OCI-LY7 (cell line): ENCODE measurements at regions not wholly inside any gene's neighbourhood (a gene's known extent, or its start where the extent isn't known, plus 50 kb on each side); places are given as distances from the start of the nearest gene placed in this dataset.

Experiments
- BruUV-seq: library from RNA; stranded (reverse); fragments of 400-500 nt; replicated peaks from 2 replicates; lab custom pipeline; 2021; lab: Mats Ljungman, UMichigan
- CTCF ChIA-PET: fragments of 300-600 bp; sonication (Branson Sonifier 250); formaldehyde crosslinking; loops from one replicate; lab custom pipeline; 2022; ENCODE audit warnings: antibody characterized with exemption; ENCODE audit not compliant: unreplicated experiment; lab: Charles Lee
- POLR2A ChIA-PET: fragments of 300-600 bp; sonication (Branson Sonifier 250); formaldehyde crosslinking; loops from one replicate; lab custom pipeline; 2022; ENCODE audit warnings: antibody characterized with exemption; lab: Charles Lee
- DNase-seq: peaks from one replicate; pipeline ENCODE4 v3.0.0-alpha.2; 2015; ENCODE audit warnings: low spot score
- H2AFZ ChIP-seq: fragments of 200-600 bp; sonication (generic), shearing (Covaris generic); 2 replicates; pipeline ENCODE4 v1.6.1; 2014; ENCODE audit warnings: mild to moderate bottlenecking, antibody characterized with exemption, low read length, moderate library complexity
- H3K27ac ChIP-seq: fragments of 200-600 bp; sonication (generic); 2 replicates; pipeline ENCODE4 v1.5.1; 2014; ENCODE audit warnings: mixed run types, low read depth, mild to moderate bottlenecking, moderate library complexity, low read length, inconsistent platforms; ENCODE audit not compliant: poor library complexity, severe bottlenecking
- H3K36me3 ChIP-seq: fragments of 200-600 bp; sonication (generic); 2 replicates; pipeline ENCODE4 v1.6.1; 2014; ENCODE audit warnings: mild to moderate bottlenecking, antibody characterized with exemption, low read length, moderate library complexity, mixed read lengths; ENCODE audit not compliant: insufficient read depth
- H3K4me1 ChIP-seq: fragments of 200-600 bp; sonication (generic); 2 replicates; pipeline ENCODE4 v1.5.1; 2014; ENCODE audit warnings: mild to moderate bottlenecking, low read length; ENCODE audit not compliant: insufficient read depth, poor library complexity, severe bottlenecking
- H3K4me2 ChIP-seq: fragments of 200-600 bp; sonication (generic); 2 replicates; pipeline ENCODE4 v1.6.1; 2014; ENCODE audit warnings: mild to moderate bottlenecking, low read length
- H3K4me3 ChIP-seq: fragments of 200-600 bp; sonication (generic); 2 replicates; pipeline ENCODE4 v1.5.1; 2014; ENCODE audit warnings: mild to moderate bottlenecking, low read depth, low read length; ENCODE audit not compliant: poor library complexity, severe bottlenecking
- H3K79me2 ChIP-seq: fragments of 200-600 bp; sonication (generic); 2 replicates; pipeline ENCODE4 v1.6.1; 2016; ENCODE audit warnings: low read depth, mild to moderate bottlenecking, low read length, moderate library complexity, mixed read lengths; ENCODE audit not compliant: insufficient read depth
- H3K9me2 ChIP-seq: fragments of 200-600 bp; sonication (generic); 2 replicates; pipeline ENCODE4 v1.6.1; 2016; ENCODE audit warnings: mild to moderate bottlenecking, low read length, mixed read lengths; ENCODE audit not compliant: insufficient read depth
- H3K9me3 ChIP-seq: fragments of 200-600 bp; sonication (generic); 2 replicates; pipeline ENCODE4 v1.6.1; 2014; ENCODE audit warnings: mild to moderate bottlenecking, mixed run types, low read length, mixed read lengths
- H4K20me1 ChIP-seq: fragments of 200-600 bp; sonication (generic); 2 replicates; pipeline ENCODE4 v1.6.1; 2014; ENCODE audit warnings: mild to moderate bottlenecking, antibody characterized with exemption, low read length, moderate library complexity, mixed read lengths; ENCODE audit not compliant: insufficient read depth
- CTCF ChIP-seq: fragments of 200-600 bp; sonication (generic); conservative IDR thresholded peaks from 2 replicates; pipeline ENCODE4 v1.5.1; 2014; ENCODE audit warnings: mild to moderate bottlenecking, antibody characterized with exemption, low read length, moderate library complexity, mixed read lengths
- EZH2phosphoT487 ChIP-seq: fragments of 200-600 bp; sonication (generic); IDR thresholded peaks from 2 replicates; pipeline ENCODE4 v1.6.1; 2018; ENCODE audit warnings: low read depth, borderline replicate concordance, mild to moderate bottlenecking, mixed run types, antibody characterized with exemption, low read length, moderate library complexity, mixed read lengths
- intact Hi-C: fragments of 100-400 bp; cut with micrococcal nuclease; formaldehyde crosslinking; loops from one replicate; pipeline ENCODE4 v1.10.0; 2022; ENCODE audit not compliant: unreplicated experiment

GRCh38 chr18:26667046-26667445 lies 118.7 kb upstream of the KCTD1 start:
- CTCF ChIA-PET: no interaction called here
- Histone ChIP-seq H3K79me2 (no peaks in the 10 kb centered on the region), H3K27ac (no peak overlapping the region), H2AFZ (no peak overlapping the region), H4K20me1 (no peaks in the 10 kb centered on the region), H3K9me2 (no peaks in the 10 kb centered on the region), H3K9me3 (no peaks in the 10 kb centered on the region), H3K4me2 (no peak overlapping the region), H3K4me1 (no peaks in the 10 kb centered on the region), H3K36me3 (no peaks in the 10 kb centered on the region), H3K4me3 (no peak overlapping the region)
- intact Hi-C loops: no loop called here
- no peak for TF ChIP-seq EZH2phosphoT487
- no peak for TF ChIP-seq CTCF
- no TSS peak for BruUV-seq
- DNase-seq: no peak
- POLR2A ChIA-PET: no interaction called here

- no TSS peak for BruUV-seq
- Histone ChIP-seq H3K36me3 (no peaks in the 10 kb centered on the region), H3K4me2 (no peak overlapping the region), H2AFZ (no peak overlapping the region), H3K27ac (no peak overlapping the region), H3K9me2 (no peaks in the 10 kb centered on the region), H3K4me3 (no peak overlapping the region), H3K4me1 (no peaks in the 10 kb centered on the region), H3K79me2 (no peaks in the 10 kb centered on the region), H3K9me3 (no peaks in the 10 kb centered on the region), H4K20me1 (no peaks in the 10 kb centered on the region)
- POLR2A ChIA-PET: no interaction called here
- CTCF ChIA-PET: no interaction called here
- TF ChIP-seq EZH2phosphoT487 (no peak), CTCF (no peak)
- DNase-seq: no peak
- intact Hi-C loops: no loop called here
Observed at GRCh38 chr18:26662996-26663395, 114.6 kb upstream of the KCTD1 start.

GRCh38 chr18:26657631-26658581 lies 109.6 kb upstream of the KCTD1 start:
- BruUV-seq: no TSS peak
- H3K9me3 ChIP-seq: no peaks in the 10 kb centered on the region
- CTCF ChIA-PET: no interaction called here
- TF ChIP-seq CTCF (no peak), EZH2phosphoT487 (no peak)
- no peaks in the 10 kb centered on the region for H3K4me1 ChIP-seq
- DNase-seq: no peak
- H3K9me2 ChIP-seq: no peaks in the 10 kb centered on the region
- no peak overlapping the region for H3K4me2 ChIP-seq
- H3K27ac ChIP-seq: no peak overlapping the region
- H3K79me2 ChIP-seq: no peaks in the 10 kb centered on the region
- H3K4me3 ChIP-seq: no peak overlapping the region
- H4K20me1 ChIP-seq: no peaks in the 10 kb centered on the region
- no peak overlapping the region for H2AFZ ChIP-seq
- no peaks in the 10 kb centered on the region for H3K36me3 ChIP-seq
- POLR2A ChIA-PET: no interaction called here
- intact Hi-C loops: loop anchor here (10.0 kb wide), 1 partner anchor 347 kb away; no protein-coding TSS in a partner anchor
